Stimulated activated naive CD8-positive, alpha-beta T cell treated with anti-CD3 and anti-CD28 coated beads, Interleukin-15, amount 100 ng/mL, for 72 hours (primary cell): ENCODE measurements at regions not wholly inside any gene's neighbourhood (a gene's known extent, or its start where the extent isn't known, plus 50 kb on each side); places are given as distances from the start of the nearest gene placed in this dataset.

ENCODE experiments used
- ATAC-seq: fragments of 150-1000 bp; cut with Tn5 transposase; 2 replicates; pipeline ENCODE4 v1.10.0; 2021; ENCODE audit warnings: mild to moderate bottlenecking, moderate library complexity
- DNase-seq, 2 donors: peaks; one replicate each; pipeline ENCODE4 v3.0.0; 2021 to 2022
- H3K27ac Mint-ChIP-seq, 2 donors: one replicate each; pipeline ENCODE4 v1.8.0; 2022; ENCODE audit warnings: mild to moderate bottlenecking in 2 of 2, mixed read lengths in 2 of 2, moderate library complexity in 2 of 2
- H3K27me3 Mint-ChIP-seq: one replicate; pipeline ENCODE4 v1.8.0; 2022; ENCODE audit warnings: mixed read lengths
- H3K4me1 Mint-ChIP-seq: one replicate; pipeline ENCODE4 v1.8.0; 2022; ENCODE audit warnings: mild to moderate bottlenecking, mixed read lengths
- H3K4me3 Mint-ChIP-seq, 2 donors: one replicate each; pipeline ENCODE4 v1.8.0; 2022; ENCODE audit warnings: mild to moderate bottlenecking in 2 of 2, mixed read lengths in 2 of 2, moderate library complexity in 1 of 2
- H3K9me3 Mint-ChIP-seq, 2 donors: one replicate each; pipeline ENCODE4 v1.8.0; 2022; ENCODE audit warnings: mixed read lengths in 2 of 2

DNA sequence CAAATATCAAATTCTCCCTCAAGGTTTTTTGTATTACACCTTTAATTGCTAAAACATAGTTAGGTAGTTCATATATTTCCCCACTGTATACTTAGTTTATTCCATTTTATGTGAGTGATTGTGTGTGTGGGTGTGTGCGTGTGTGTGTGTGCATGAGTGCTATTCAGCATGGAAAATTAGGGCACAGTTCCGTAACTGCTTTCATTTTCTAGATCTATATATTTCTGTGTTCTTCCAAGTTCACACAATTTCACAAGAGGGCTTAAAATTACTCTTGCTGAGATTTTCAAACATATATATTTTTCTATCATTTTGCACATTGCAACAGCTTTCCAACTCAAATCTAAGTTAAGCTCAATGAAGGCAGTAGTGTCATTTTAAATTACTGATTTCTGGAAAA, 782.9 kb upstream of the SOX9 start:
- Mint-ChIP-seq H3K27me3 (no peaks in the 10 kb centered on the region), H3K27ac (no peak overlapping the region), H3K4me3 (no peak overlapping the region), H3K9me3 (peaks cover 3 to 10% of the 10 kb centered on the region in 2 donors), H3K4me1 (no peaks in the 10 kb centered on the region)
- ATAC-seq (no peak), DNase-seq (no peak)

DNA sequence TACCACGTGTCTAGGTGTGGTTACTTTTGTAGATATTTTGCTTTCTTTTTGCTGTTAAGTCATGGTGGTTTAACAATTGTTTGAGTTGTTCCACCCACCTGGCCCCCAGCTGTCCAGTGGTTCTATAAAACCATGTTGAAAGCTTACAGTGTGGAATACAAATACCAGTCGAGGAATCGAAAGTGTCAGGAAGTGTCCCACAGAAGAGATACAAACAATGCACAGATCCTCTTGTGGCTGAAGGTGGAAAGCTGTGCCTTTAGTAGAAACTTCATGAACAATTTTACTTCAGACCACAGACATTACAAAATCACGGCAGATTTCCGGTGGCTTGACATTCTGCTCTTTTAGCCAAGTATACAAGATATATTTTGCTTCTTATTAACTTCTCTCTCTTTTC, 782.4 kb upstream of the SOX9 start:
- no peaks in the 10 kb centered on the region for H3K4me1 Mint-ChIP-seq

DNA sequence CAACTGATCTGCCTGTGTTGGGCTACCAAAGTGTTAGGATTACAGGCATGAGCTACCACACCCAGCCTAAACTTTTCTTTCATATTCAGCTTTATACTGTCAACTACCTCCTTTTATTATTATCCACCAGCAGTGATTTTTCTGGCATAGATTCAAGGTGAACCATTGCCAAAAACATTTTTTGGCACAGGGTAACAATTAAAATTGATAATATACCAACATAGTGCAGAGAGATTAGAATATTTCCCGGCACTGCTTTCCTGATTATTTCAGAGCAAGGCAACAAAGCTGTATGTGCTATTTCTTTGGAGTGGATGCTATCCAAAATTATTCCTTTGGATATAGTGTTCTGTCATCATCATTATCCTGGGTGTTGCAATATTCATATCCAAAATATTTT, 781.6 kb upstream of the SOX9 start:
- Mint-ChIP-seq H3K9me3 (peaks cover 5 to 12% of the 10 kb centered on the region in 2 donors), H3K27ac (no peak overlapping the region), H3K4me3 (no peak overlapping the region), H3K4me1 (no peaks in the 10 kb centered on the region), H3K27me3 (no peaks in the 10 kb centered on the region)
- DNase-seq (no peak), ATAC-seq (no peak)

More for the DNA sequence above, 782.4 kb upstream of the SOX9 start:
- DNase-seq, result no peak
- Mint-ChIP-seq H3K27me3 (no peaks in the 10 kb centered on the region), H3K27ac (no peak overlapping the region), H3K9me3 (peaks cover 5 to 12% of the 10 kb centered on the region in 2 donors), H3K4me3 (no peak overlapping the region)
- no peak for ATAC-seq

DNA sequence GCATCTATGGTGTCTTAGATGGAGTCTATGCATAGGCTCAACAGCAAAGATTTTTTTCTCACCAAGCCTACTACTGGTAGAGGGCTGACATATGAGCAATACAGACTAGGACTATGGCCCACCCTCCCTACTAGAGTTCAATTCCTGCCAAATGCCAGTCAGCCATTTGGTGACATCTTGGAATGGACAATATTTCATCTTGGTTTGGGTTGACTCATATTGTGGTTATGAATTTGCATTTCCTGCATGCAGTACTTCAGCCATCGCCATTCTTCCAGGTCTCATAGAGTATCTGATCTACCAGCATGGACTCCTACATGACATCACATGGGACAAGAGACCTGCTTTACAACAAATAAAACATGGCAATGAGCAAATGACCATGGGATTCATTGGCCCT, 778.1 kb upstream of the SOX9 start:
- no peak overlapping the region for H3K27ac Mint-ChIP-seq
- H3K4me3 Mint-ChIP-seq, result no peak overlapping the region
- H3K27me3 Mint-ChIP-seq, result no peaks in the 10 kb centered on the region
- ATAC-seq (no peak), DNase-seq (no peak)
- H3K9me3 Mint-ChIP-seq, result peaks cover 5 to 12% of the 10 kb centered on the region in 2 donors
- H3K4me1 Mint-ChIP-seq, result no peaks in the 10 kb centered on the region

DNA sequence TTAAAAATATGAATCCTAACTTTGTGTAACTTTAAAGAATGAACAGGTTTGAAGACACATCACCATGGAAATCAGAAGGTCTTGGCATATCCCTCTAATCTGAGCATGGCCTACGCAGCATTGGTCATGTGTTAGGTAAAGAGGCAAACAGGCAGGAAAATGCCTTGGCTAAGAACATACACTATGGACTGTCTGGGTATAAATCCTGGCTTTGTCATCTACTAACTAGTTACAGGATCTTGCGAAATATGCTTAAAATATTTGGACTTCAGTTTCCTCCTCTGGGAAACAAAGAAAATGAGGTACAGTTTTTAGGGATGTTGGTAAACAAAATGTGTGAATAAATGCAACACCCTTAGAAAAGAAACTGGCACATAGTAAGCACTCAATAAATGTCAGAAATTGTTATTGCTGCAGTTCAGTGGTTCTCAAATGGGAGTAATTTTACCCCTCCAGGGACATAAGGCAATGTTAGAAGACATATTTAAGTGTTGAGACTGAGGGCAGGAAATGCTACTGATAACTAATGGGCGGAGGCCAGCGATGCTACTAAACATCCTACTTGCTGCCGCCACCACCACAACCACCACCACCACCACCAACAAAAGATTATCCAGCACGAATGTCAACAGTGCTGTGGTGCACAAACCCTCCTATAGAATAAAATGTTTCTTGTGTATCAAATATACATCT, 770.8 kb upstream of the SOX9 start:
- Mint-ChIP-seq H3K9me3 (peaks cover 7 to 11% of the 10 kb centered on the region in 2 donors), H3K27me3 (no peaks in the 10 kb centered on the region), H3K4me3 (no peak overlapping the region), H3K27ac (no peak overlapping the region), H3K4me1 (no peaks in the 10 kb centered on the region)
- DNase-seq (no peak), ATAC-seq (no peak)

DNA sequence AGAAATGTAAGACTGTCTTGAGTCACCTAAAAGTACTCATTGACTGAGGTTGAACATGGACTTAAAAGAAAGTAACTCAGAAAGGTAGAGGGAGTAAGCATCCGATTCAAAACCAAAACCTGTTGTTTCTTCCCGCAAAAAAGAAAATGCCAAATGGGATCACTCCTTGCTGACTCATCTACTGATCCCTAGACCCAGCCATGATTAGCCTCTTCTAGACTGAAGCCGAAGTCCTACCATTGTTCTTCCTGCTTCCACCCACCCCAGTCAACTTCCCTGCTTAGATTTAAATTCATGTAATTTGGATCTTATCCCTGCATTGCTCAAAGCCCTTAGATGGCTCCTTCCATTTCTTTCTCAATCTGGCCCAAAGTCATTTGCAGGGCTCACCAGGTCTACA, 760.5 kb upstream of the SOX9 start:
- DNase-seq (no peak), ATAC-seq (no peak)
- H3K4me1 Mint-ChIP-seq, result no peaks in the 10 kb centered on the region
- H3K9me3 Mint-ChIP-seq, result peaks cover 13 to 18% of the 10 kb centered on the region in 2 donors
- no peaks in the 10 kb centered on the region for H3K27me3 Mint-ChIP-seq
- H3K27ac Mint-ChIP-seq, result no peak overlapping the region
- H3K4me3 Mint-ChIP-seq, result no peak overlapping the region

DNA sequence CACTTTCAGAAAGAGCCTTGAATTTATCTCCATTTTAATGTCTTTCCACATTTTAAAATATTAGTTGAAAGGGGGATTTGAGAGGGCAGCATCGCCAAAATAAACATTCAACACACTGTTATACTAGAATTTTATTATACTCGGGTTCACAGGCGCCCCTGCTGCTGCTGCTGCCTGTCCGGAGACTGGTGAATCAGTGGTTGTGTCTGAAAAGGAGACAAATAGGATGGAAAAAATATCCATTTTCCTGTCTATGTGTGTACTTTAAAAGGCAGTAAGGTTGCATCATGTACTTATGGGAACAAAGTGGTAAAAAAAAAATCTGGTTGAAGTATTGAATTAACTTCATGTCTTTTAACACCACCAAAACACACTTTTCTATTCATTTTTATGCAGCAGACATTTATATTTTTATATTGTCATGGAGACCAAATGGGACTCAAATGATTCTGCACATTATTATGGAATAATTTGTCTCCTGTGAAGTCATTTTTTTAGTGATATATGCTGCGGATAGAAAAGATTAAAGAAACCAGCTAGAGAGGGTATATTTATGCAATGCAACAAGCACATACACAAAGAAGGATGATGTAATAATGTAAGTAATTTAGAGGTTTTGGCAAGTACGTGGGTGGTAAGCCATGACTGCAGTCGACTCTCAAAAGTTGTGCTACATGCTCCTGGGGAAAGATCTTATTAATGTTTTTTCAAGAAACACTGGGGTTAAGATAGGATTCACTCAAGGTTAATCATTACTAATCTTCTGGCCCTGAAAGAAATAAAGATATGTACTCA, 759.0 kb upstream of the SOX9 start:
- H3K4me3 Mint-ChIP-seq, result no peak overlapping the region
- H3K4me1 Mint-ChIP-seq, result no peaks in the 10 kb centered on the region
- no peak overlapping the region for H3K27ac Mint-ChIP-seq
- H3K27me3 Mint-ChIP-seq, result no peaks in the 10 kb centered on the region
- H3K9me3 Mint-ChIP-seq, result peaks cover 13 to 25% of the 10 kb centered on the region in 2 donors
- no peak for ATAC-seq
- no peak for DNase-seq

DNA sequence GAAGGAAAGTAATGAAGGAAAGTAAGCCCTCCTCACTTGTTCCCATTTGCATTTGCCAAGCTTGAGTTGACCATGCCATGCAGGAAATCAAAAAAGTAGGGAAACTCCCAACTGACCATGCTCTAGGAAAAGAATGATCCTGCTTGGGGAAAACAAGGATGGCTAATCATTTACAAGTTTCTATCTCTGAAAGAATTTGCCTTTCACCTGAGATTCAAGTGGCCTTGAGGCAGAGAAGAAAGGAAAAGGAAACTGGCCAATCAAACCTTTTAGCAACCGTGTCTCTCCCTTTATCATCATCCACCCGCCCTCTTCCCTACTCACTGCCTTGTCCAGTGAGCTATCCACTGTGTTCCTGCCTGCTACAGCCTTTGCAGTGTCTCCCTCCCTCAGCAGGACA, 757.2 kb upstream of the SOX9 start:
- H3K27me3 Mint-ChIP-seq, result no peaks in the 10 kb centered on the region
- H3K4me3 Mint-ChIP-seq, result no peak overlapping the region
- no peaks in the 10 kb centered on the region for H3K4me1 Mint-ChIP-seq
- H3K9me3 Mint-ChIP-seq, result peaks cover 6 to 22% of the 10 kb centered on the region in 2 donors
- DNase-seq (no peak), ATAC-seq (no peak)
- H3K27ac Mint-ChIP-seq, result no peak overlapping the region

DNA sequence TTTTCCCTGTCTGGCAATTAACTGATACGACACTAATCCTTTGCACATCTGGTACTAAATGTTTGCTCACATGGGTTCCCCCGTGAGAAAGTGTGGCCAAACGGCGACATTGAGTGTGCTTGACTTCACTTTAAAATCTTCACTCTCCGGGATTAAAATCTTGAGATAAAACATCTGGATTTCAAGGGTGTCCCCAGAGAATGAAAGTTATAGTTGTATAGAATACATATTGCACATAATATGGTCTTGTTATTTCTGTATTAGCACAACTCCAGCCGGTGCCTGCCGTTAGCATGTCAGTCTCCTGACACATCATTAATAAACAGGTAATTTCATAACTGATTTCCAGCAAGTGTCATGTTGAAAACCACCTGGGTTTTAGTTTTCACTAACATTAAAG, 749.0 kb upstream of the SOX9 start:
- Mint-ChIP-seq H3K4me1 (no peaks in the 10 kb centered on the region), H3K9me3 (peaks cover 5 to 8% of the 10 kb centered on the region in 2 donors), H3K27me3 (no peaks in the 10 kb centered on the region), H3K4me3 (no peak overlapping the region), H3K27ac (no peak overlapping the region)
- DNase-seq (no peak), ATAC-seq (no peak)

DNA sequence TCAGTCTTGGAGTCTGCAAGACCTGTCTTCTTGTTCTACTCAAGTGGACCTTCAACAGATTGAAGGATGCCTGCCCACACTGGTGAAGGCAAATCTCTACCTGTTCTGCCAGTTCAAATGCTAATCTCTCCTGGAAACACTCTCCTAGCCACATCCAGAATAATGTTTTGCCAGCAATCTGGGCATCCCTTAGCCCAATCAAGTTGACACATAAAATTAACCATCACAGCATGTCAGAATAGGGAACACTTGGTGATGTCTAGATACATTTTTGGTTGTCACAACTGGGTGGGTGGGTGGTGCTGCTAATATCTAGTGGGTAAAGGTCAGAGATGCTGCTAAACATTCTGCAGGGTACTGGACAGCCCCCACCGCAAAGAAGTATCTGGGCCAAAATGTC, 744.9 kb upstream of the SOX9 start:
- Mint-ChIP-seq H3K27ac (no peak overlapping the region), H3K27me3 (no peaks in the 10 kb centered on the region), H3K9me3 (peaks cover 0 to 7% of the 10 kb centered on the region in 2 donors), H3K4me3 (no peak overlapping the region), H3K4me1 (no peaks in the 10 kb centered on the region)
- no peak for DNase-seq
- ATAC-seq, result no peak

DNA sequence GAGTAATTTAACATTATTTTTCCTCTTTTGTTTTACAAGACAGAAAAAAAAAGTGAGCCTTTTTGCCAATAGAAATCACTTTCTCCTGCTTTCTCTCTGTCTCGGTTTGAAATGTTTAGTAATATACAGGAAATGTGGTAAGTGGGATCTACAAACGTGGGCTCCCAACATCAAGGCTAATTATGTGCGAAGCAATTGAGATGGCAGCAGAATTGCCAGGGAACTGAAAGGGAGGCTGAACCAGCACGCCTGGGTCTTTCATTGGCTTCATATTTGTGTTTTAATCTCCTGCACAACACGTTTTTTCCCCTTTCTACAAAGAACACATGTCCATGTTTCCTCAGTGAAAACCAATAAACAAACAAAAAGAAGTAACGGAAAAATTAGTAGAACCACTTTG, 743.9 kb upstream of the SOX9 start:
- DNase-seq (no peak), ATAC-seq (no peak)
- Mint-ChIP-seq H3K4me3 (no peak overlapping the region), H3K27me3 (no peaks in the 10 kb centered on the region), H3K4me1 (no peaks in the 10 kb centered on the region), H3K9me3 (peaks cover 0 to 7% of the 10 kb centered on the region in 2 donors), H3K27ac (no peak overlapping the region)

DNA sequence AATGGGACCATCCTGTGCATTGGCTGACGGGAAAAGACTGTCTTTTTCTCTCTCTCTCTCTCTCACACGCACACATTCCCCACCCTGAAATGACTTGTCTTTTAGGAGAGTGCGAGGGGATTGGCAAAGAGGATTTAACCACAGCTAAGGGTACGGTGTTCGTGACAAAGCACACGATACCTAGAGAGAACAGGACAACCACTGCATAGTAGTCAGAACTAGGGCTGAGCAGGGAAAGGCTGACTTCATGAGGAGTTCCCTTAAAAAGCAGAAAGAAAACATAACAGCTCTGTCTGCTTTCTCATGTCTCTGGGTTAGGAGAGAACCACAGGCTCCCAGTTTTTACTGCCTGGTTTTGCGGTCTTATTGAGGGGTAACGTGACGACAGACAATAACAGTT, 742.8 kb upstream of the SOX9 start:
- DNase-seq, result no peak
- H3K4me1 Mint-ChIP-seq, result no peaks in the 10 kb centered on the region
- no peak for ATAC-seq
- no peak overlapping the region for H3K27ac Mint-ChIP-seq
- no peaks in the 10 kb centered on the region for H3K27me3 Mint-ChIP-seq
- H3K9me3 Mint-ChIP-seq, result peaks cover 0 to 7% of the 10 kb centered on the region in 2 donors
- H3K4me3 Mint-ChIP-seq, result no peak overlapping the region

DNA sequence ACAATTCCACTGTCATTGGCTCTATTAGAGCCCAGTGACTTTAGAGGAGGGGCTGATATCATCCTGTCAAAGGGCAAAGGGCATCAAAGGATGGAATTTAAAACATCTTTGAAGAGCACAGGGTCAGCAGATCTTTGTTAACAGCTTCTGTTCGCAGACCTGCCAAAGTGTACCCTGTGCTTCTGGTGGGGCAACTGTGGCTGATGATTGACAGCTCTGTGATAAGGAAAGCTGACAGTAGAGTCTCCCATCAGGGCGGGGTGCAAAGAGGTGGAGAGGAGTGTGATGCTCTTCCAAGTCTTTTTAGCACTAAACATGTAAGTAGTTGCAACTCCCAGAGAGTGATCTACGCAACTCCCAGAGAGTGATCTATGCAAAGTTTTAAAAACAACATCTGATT, 742.1 kb upstream of the SOX9 start:
- Mint-ChIP-seq H3K9me3 (peaks cover 0 to 7% of the 10 kb centered on the region in 2 donors), H3K27ac (no peak overlapping the region), H3K27me3 (no peaks in the 10 kb centered on the region), H3K4me3 (no peak overlapping the region), H3K4me1 (no peaks in the 10 kb centered on the region)
- ATAC-seq, result no peak
- DNase-seq, result no peak

DNA sequence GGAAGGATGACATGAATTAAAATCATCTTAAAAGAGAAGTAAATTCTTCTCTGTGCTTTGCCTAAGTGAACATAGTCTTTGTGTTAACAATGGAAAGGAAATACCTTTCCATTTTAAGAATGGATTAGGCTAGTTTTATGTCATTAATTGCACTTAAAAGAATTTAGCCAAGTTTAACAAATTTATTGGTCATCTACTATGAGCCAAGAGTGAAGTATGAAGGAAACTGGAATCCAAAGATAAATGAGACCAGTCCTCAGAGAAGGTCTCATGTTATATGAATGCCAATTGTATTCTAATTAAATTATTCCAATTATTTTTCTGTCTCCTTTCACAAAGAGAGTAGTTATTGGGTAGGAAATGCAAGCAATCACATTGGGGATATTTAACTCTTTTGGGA, 741.3 kb upstream of the SOX9 start:
- ATAC-seq (no peak), DNase-seq (no peak)
- Mint-ChIP-seq H3K4me3 (no peak overlapping the region), H3K9me3 (peaks cover 0 to 7% of the 10 kb centered on the region in 2 donors), H3K27me3 (no peaks in the 10 kb centered on the region), H3K27ac (no peak overlapping the region), H3K4me1 (no peaks in the 10 kb centered on the region)

DNA sequence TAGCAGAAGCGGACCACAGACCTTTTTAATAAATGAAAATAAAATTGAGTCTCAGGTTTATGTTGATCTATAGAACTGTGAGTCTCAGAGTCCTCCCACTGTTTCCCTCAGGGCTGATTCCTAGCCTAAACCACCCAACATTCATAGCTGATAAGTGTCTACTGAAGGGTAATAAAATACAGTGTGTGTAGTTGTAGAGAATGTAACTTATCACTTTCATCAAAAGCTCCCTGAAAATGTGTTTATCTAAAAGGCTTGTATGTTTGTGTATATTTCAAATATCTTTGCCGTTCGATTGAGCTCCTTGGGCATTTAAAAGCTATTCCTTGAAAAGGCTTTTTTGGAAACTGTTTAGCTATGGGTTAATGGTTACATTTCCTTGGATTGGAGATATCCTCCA, 740.3 kb upstream of the SOX9 start:
- Mint-ChIP-seq H3K4me1 (no peaks in the 10 kb centered on the region), H3K9me3 (peaks cover 0 to 7% of the 10 kb centered on the region in 2 donors), H3K27ac (no peak overlapping the region), H3K4me3 (no peak overlapping the region), H3K27me3 (no peaks in the 10 kb centered on the region)
- DNase-seq (no peak), ATAC-seq (no peak)

DNA sequence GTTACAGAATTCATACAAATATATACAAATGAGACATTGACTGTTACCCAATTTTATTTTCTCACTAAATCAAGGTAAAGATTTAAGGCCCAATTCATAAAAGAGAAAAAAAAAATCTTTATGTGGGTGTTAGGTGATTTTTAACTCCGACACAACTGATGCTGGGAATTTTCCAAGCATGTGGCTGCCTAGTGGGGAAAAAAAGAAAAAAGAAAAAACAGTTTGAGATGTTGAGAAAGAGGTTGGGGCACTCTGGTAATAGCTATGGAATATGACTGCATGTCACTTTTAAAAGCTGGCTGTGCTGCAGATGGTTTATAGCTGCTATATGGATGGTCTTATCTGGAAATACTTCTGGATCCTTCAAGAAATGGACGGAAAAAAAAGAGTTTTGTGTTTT, 739.9 kb upstream of the SOX9 start:
- H3K9me3 Mint-ChIP-seq, result peaks cover 0 to 7% of the 10 kb centered on the region in 2 donors
- ATAC-seq (no peak), DNase-seq (no peak)
- H3K4me1 Mint-ChIP-seq, result no peaks in the 10 kb centered on the region
- H3K27me3 Mint-ChIP-seq, result no peaks in the 10 kb centered on the region
- no peak overlapping the region for H3K4me3 Mint-ChIP-seq
- H3K27ac Mint-ChIP-seq, result no peak overlapping the region
